Stomach (tissue), 4 donors: ENCODE measurements at regions not wholly inside any gene's neighbourhood (a gene's known extent, or its start where the extent isn't known, plus 50 kb on each side); places are given as distances from the start of the nearest gene placed in this dataset.

Experiments
- CTCF ChIP-seq, 7 experiments: fragments of 450-650 bp in 4 of 7; fragments of 200-600 bp in 3 of 7; sonication (generic) in 3 of 7; IDR thresholded peaks; one replicate each; pipeline ENCODE4 v1.5.1; 2016 to 2019; ENCODE audit warnings: antibody characterized with exemption in 7 of 7, control low read depth in 2 of 7, mild to moderate bottlenecking in 1 of 7
- EP300 ChIP-seq: sonication (generic); formaldehyde crosslinking; IDR thresholded peaks from one replicate; pipeline ENCODE4 v1.6.1; 2017; ENCODE audit warnings: antibody characterized with exemption
- POLR2A ChIP-seq, 4 donors: fragments of 450-650 bp; IDR thresholded peaks; one replicate each; pipeline ENCODE4 v1.6.1; 2016; ENCODE audit warnings: antibody characterized with exemption in 4 of 4, control low read depth in 2 of 4, mild to moderate bottlenecking in 1 of 4, moderate library complexity in 1 of 4
- POLR2AphosphoS5 ChIP-seq, 3 donors: sonication (generic); formaldehyde crosslinking; IDR thresholded peaks; one replicate each; pipeline ENCODE4 v1.6.1; 2016; ENCODE audit warnings: antibody characterized with exemption in 3 of 3

DNA sequence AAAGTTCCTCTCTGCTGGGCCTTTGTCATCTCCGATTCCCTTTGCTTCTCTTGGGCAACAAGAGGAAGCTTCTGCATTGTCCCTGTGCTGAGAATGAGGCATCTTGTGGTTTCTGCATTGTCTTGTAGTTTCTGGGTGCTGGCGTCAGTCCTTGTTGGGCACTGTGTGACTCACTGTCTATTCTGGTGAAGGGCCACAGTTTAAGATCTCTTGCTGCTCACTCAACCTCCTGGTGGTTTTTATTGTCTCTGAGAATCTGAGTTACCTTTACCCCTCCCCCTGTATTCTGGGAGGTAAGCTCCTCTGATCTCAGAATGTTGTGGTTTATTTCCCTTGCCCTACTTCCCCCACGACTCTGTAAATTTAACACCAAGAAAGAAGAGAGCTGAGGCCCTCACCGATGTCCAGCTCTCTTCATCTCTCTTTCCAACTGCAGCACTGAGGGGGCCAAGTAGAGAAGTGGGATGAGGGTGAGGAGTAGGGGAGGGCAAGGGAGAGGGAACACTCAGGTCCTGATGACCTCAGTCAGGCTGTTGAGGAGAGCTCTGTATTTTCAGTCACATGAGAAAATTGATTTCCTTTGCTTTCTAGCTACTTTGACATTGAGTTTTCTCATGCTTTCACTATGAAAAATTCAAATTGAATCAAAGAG, 441.6 kb upstream of the PITX2 start:
- TF ChIP-seq CTCF (IDR thresholded peaks at IDR 0.05) (no peak), POLR2AphosphoS5 (IDR thresholded peaks at IDR 0.05) (no peak), POLR2A (IDR thresholded peaks at IDR 0.05) (no peak), EP300 (no peak)
